ENCODE measurements at regions not wholly inside any gene's neighbourhood (a gene's known extent, or its start where the extent isn't known, plus 50 kb on each side); places are given as distances from the start of the nearest gene placed in this dataset.

- no peaks in the 10 kb centered on the region for H3K79me2 ChIP-seq (replicated peaks; ENCODE audit: insufficient read depth, low read length)
- no peaks in the 10 kb centered on the region for H3K27me3 ChIP-seq (ENCODE audit: insufficient read depth, low read depth, low read length)
- H2AFZ ChIP-seq (ENCODE audit: low read depth, low read length) = no peak overlapping the region
- no peak overlapping the region for H3K27ac ChIP-seq (ENCODE audit: low read length)
- no peak overlapping the region for H3K4me2 ChIP-seq (ENCODE audit: low read length)
- no peaks in the 10 kb centered on the region for H3K36me3 ChIP-seq (ENCODE audit: insufficient read depth, low read length)
- TF ChIP-seq REST (IDR thresholded peaks at IDR 0.05; ENCODE audit: borderline replicate concordance) (no peak), EP300 (conservative IDR thresholded peaks at IDR 0.05; ENCODE audit: poor library complexity, severe bottlenecking) (no peak), POLR2AphosphoS5 (IDR thresholded peaks at IDR 0.05) (no peak), SMC3 (conservative IDR thresholded peaks at IDR 0.05; ENCODE audit: poor library complexity) (no peak), MXI1 (conservative IDR thresholded peaks at IDR 0.05; ENCODE audit: poor library complexity, severe bottlenecking) (no peak), RAD21 (conservative IDR thresholded peaks at IDR 0.05) (no peak), TAF1 (IDR thresholded peaks at IDR 0.05; ENCODE audit: low read depth) (no peak), EZH2 (IDR thresholded peaks at IDR 0.05; ENCODE audit: borderline replicate concordance, insufficient read depth, low read length, poor library complexity, severe bottlenecking) (no peak), CTCF (IDR thresholded peaks at IDR 0.05; ENCODE audit: poor library complexity, severe bottlenecking) (no peak)
- H3K9me2 ChIP-seq (ENCODE audit: insufficient read depth, low read length) = no peaks in the 10 kb centered on the region
- no peak overlapping the region for H3K9ac ChIP-seq (ENCODE audit: low read length)
- no peaks in the 10 kb centered on the region for H3K9me3 ChIP-seq (ENCODE audit: low read length)
- no peak overlapping the region for H3K4me3 ChIP-seq (ENCODE audit: low read length)
- H4K20me1 ChIP-seq (ENCODE audit: insufficient read depth) = no peaks in the 10 kb centered on the region
- no peaks in the 10 kb centered on the region for H3F3A ChIP-seq (ENCODE audit: insufficient read depth, low read length, poor library complexity, severe bottlenecking)
These were observed 81.3 kb upstream of the DUSP10 start for GRCh38 chr1:221823149-221823548.

GRCh38 chr1:221822591-221822990 lies 80.7 kb upstream of the DUSP10 start:
- H3K4me2 ChIP-seq (ENCODE audit: low read length) = no peak overlapping the region
- H3K36me3 ChIP-seq (ENCODE audit: insufficient read depth, low read length) = no peaks in the 10 kb centered on the region
- H2AFZ ChIP-seq (ENCODE audit: low read depth, low read length) = no peak overlapping the region
- no peak overlapping the region for H3K27ac ChIP-seq (ENCODE audit: low read length)
- no peaks in the 10 kb centered on the region for H3K27me3 ChIP-seq (ENCODE audit: insufficient read depth, low read depth, low read length)
- H3K9ac ChIP-seq (ENCODE audit: low read length) = no peak overlapping the region
- no peaks in the 10 kb centered on the region for H3K9me3 ChIP-seq (ENCODE audit: low read length)
- no peaks in the 10 kb centered on the region for H4K20me1 ChIP-seq (ENCODE audit: insufficient read depth)
- H3K9me2 ChIP-seq (ENCODE audit: insufficient read depth, low read length) = no peaks in the 10 kb centered on the region
- H3F3A ChIP-seq (ENCODE audit: insufficient read depth, low read length, poor library complexity, severe bottlenecking) = no peaks in the 10 kb centered on the region
- TF ChIP-seq POLR2AphosphoS5 (IDR thresholded peaks at IDR 0.05) = no peak
- no peaks in the 10 kb centered on the region for H3K79me2 ChIP-seq (replicated peaks; ENCODE audit: insufficient read depth, low read length)
- no peak overlapping the region for H3K4me3 ChIP-seq (ENCODE audit: low read length)

GRCh38 chr1:221816899-221817298 lies 75.0 kb upstream of the DUSP10 start:
- no peaks in the 10 kb centered on the region for H4K20me1 ChIP-seq (ENCODE audit: insufficient read depth)
- no peak overlapping the region for H3K4me2 ChIP-seq (ENCODE audit: low read length)
- no peaks in the 10 kb centered on the region for H3K9me2 ChIP-seq (ENCODE audit: insufficient read depth, low read length)
- H3K27me3 ChIP-seq (ENCODE audit: insufficient read depth, low read depth, low read length) = no peaks in the 10 kb centered on the region
- H3K27ac ChIP-seq (ENCODE audit: low read length) = no peak overlapping the region
- TF ChIP-seq REST (IDR thresholded peaks at IDR 0.05; ENCODE audit: borderline replicate concordance) = no peak
- TF ChIP-seq SMC3 (conservative IDR thresholded peaks at IDR 0.05; ENCODE audit: poor library complexity) = no peak
- TF ChIP-seq EP300 (conservative IDR thresholded peaks at IDR 0.05; ENCODE audit: poor library complexity, severe bottlenecking) = no peak
- no peak for TF ChIP-seq CTCF (IDR thresholded peaks at IDR 0.05; ENCODE audit: poor library complexity, severe bottlenecking)
- no peak for TF ChIP-seq RAD21 (conservative IDR thresholded peaks at IDR 0.05)
- no peak for TF ChIP-seq TAF1 (IDR thresholded peaks at IDR 0.05; ENCODE audit: low read depth)
- no peak for TF ChIP-seq EZH2 (IDR thresholded peaks at IDR 0.05; ENCODE audit: borderline replicate concordance, insufficient read depth, low read length, poor library complexity, severe bottlenecking)
- TF ChIP-seq POLR2AphosphoS5 (IDR thresholded peaks at IDR 0.05) = no peak
- TF ChIP-seq MXI1 (conservative IDR thresholded peaks at IDR 0.05; ENCODE audit: poor library complexity, severe bottlenecking) = no peak
- H3K9ac ChIP-seq (ENCODE audit: low read length) = no peak overlapping the region
- H3K4me3 ChIP-seq (ENCODE audit: low read length) = no peak overlapping the region
- no peaks in the 10 kb centered on the region for H3K9me3 ChIP-seq (ENCODE audit: low read length)
- H3K79me2 ChIP-seq (replicated peaks; ENCODE audit: insufficient read depth, low read length) = no peaks in the 10 kb centered on the region
- H3F3A ChIP-seq (ENCODE audit: insufficient read depth, low read length, poor library complexity, severe bottlenecking) = no peaks in the 10 kb centered on the region
- no peaks in the 10 kb centered on the region for H3K36me3 ChIP-seq (ENCODE audit: insufficient read depth, low read length)
- no peak overlapping the region for H2AFZ ChIP-seq (ENCODE audit: low read depth, low read length)

Data from neural cell (in vitro differentiated cells).